OCI-LY3 (cell line): ENCODE measurements at regions not wholly inside any gene's neighbourhood (a gene's known extent, or its start where the extent isn't known, plus 50 kb on each side); places are given as distances from the start of the nearest gene placed in this dataset.

Experiments used
- H2AFZ ChIP-seq: fragments of 200-600, 300-600 bp; shearing (Covaris generic); 2 replicates; pipeline ENCODE4 v1.6.0; 2014; ENCODE audit warnings: antibody characterized with exemption, low read depth, low read length
- H3K27ac ChIP-seq: fragments of 200-600, 300-600 bp; sonication (generic); 2 replicates; pipeline ENCODE4 v1.5.1; 2014; ENCODE audit warnings: mild to moderate bottlenecking, low read length, moderate library complexity, mixed read lengths
- H3K27me3 ChIP-seq: fragments of 200-600, 300-600 bp; sonication (generic); 2 replicates; pipeline ENCODE4 v1.6.1; 2014; ENCODE audit warnings: low read depth, low read length, mixed read lengths
- H3K36me3 ChIP-seq: fragments of 200-600, 300-600 bp; sonication (generic); replicated peaks from 2 replicates; pipeline ENCODE3; 2014; ENCODE audit warnings: low read depth, low read length, mixed read lengths
- H3K4me1 ChIP-seq: fragments of 300-600, 200-600 bp; sonication (generic); 2 replicates; pipeline ENCODE4 v1.6.1; 2014; ENCODE audit warnings: low read length, mixed read lengths
- H3K4me2 ChIP-seq: fragments of 200-600, 300-600 bp; sonication (generic); 2 replicates; pipeline ENCODE4 v1.6.1; 2014; ENCODE audit warnings: low read length, mixed read lengths
- H3K4me3 ChIP-seq: fragments of 300-600, 200-600 bp; sonication (generic); 2 replicates; pipeline ENCODE4 v1.5.1; 2014; ENCODE audit warnings: antibody characterized with exemption, mild to moderate bottlenecking, low read length, moderate library complexity
- H3K79me2 ChIP-seq: fragments of 300-600, 200-600 bp; shearing (Covaris generic); 2 replicates; pipeline ENCODE4 v1.6.1; 2014; ENCODE audit warnings: mild to moderate bottlenecking, low read length, mixed read lengths
- H3K9ac ChIP-seq: fragments of 300-600, 200-600 bp; shearing (Covaris generic); 2 replicates; pipeline ENCODE4 v1.6.0; 2014; ENCODE audit warnings: mild to moderate bottlenecking, low read length, moderate library complexity
- H3K9me3 ChIP-seq: fragments of 200-600, 300-600 bp; shearing (Covaris generic); 2 replicates; pipeline ENCODE4 v1.6.1; 2014; ENCODE audit warnings: low read length, mixed read lengths; ENCODE audit not compliant: insufficient read depth
- H4K20me1 ChIP-seq: fragments of 200-600, 300-600 bp; sonication (generic); 2 replicates; pipeline ENCODE4 v1.6.1; 2016; ENCODE audit warnings: low read length, mixed read lengths; ENCODE audit not compliant: insufficient read depth
- EZH2phosphoT487 ChIP-seq: fragments of 200-600 bp; shearing (Covaris generic); IDR thresholded peaks from 2 replicates; pipeline ENCODE4 v1.6.1; 2018; ENCODE audit warnings: antibody characterized with exemption, mixed run types, low read depth
- TF ChIP-seq, protein P1 (sequence below): fragments of 200-600, 300-600 bp; sonication (generic); IDR thresholded peaks from 2 replicates; pipeline ENCODE4 v1.5.1; 2014; ENCODE audit warnings: antibody characterized with exemption, low read length, low read depth

GRCh38 chr3:163838769-163839168 is 1239.5 kb downstream of the SI start:
- H3K4me2 ChIP-seq: no peak overlapping the region
- TF ChIP-seq, protein P1, sequence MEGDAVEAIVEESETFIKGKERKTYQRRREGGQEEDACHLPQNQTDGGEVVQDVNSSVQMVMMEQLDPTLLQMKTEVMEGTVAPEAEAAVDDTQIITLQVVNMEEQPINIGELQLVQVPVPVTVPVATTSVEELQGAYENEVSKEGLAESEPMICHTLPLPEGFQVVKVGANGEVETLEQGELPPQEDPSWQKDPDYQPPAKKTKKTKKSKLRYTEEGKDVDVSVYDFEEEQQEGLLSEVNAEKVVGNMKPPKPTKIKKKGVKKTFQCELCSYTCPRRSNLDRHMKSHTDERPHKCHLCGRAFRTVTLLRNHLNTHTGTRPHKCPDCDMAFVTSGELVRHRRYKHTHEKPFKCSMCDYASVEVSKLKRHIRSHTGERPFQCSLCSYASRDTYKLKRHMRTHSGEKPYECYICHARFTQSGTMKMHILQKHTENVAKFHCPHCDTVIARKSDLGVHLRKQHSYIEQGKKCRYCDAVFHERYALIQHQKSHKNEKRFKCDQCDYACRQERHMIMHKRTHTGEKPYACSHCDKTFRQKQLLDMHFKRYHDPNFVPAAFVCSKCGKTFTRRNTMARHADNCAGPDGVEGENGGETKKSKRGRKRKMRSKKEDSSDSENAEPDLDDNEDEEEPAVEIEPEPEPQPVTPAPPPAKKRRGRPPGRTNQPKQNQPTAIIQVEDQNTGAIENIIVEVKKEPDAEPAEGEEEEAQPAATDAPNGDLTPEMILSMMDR: no peak
- no peak for TF ChIP-seq EZH2phosphoT487
- H3K36me3 ChIP-seq: no peaks in the 10 kb centered on the region
- H3K27me3 ChIP-seq: no peaks in the 10 kb centered on the region
- no peak overlapping the region for H3K27ac ChIP-seq
- no peak overlapping the region for H2AFZ ChIP-seq
- H4K20me1 ChIP-seq: no peaks in the 10 kb centered on the region
- H3K79me2 ChIP-seq: no peaks in the 10 kb centered on the region
- no peaks in the 10 kb centered on the region for H3K4me1 ChIP-seq
- H3K4me3 ChIP-seq: no peak overlapping the region
- H3K9ac ChIP-seq: no peak overlapping the region
- no peaks in the 10 kb centered on the region for H3K9me3 ChIP-seq

DNA sequence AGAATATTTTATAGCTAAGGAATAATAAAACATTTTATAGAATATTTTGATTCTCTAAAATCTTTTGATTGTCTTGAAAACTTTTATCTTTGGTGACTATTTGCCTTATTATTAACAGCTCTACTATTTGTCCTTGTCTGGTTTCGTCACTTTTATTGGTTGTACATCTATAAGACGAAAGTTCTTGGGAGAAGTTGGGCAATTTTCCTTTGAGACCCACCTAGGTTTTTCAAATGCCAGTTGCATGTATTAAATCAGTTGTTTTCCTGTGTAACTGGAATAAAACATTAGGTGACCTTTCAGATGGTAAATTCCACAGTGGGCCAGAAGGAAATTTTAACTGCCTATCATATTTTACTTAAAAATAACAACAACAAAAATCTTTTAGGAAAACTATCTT is 1245.7 kb downstream of the SI start:
- H3K27me3 ChIP-seq: no peaks in the 10 kb centered on the region
- H3K9ac ChIP-seq: no peak overlapping the region
- no peak overlapping the region for H2AFZ ChIP-seq
- H3K79me2 ChIP-seq: no peaks in the 10 kb centered on the region
- H3K27ac ChIP-seq: no peak overlapping the region
- no peak overlapping the region for H3K4me3 ChIP-seq
- no peaks in the 10 kb centered on the region for H3K36me3 ChIP-seq
- TF ChIP-seq, protein P1: no peak
- no peak for TF ChIP-seq EZH2phosphoT487
- no peaks in the 10 kb centered on the region for H3K4me1 ChIP-seq
- H3K4me2 ChIP-seq: no peak overlapping the region
- no peaks in the 10 kb centered on the region for H3K9me3 ChIP-seq
- no peaks in the 10 kb centered on the region for H4K20me1 ChIP-seq

GRCh38 chr3:163821841-163822240 is 1256.5 kb downstream of the SI start:
- H3K79me2 ChIP-seq: no peaks in the 10 kb centered on the region
- H3K4me2 ChIP-seq: no peak overlapping the region
- H3K4me1 ChIP-seq: no peaks in the 10 kb centered on the region
- no peaks in the 10 kb centered on the region for H3K9me3 ChIP-seq
- H3K27ac ChIP-seq: no peak overlapping the region
- H2AFZ ChIP-seq: no peak overlapping the region
- no peak overlapping the region for H3K4me3 ChIP-seq
- TF ChIP-seq, protein P1: no peak
- TF ChIP-seq EZH2phosphoT487: no peak
- H3K27me3 ChIP-seq: no peaks in the 10 kb centered on the region
- no peaks in the 10 kb centered on the region for H3K36me3 ChIP-seq
- H4K20me1 ChIP-seq: no peaks in the 10 kb centered on the region
- H3K9ac ChIP-seq: no peak overlapping the region

- no peaks in the 10 kb centered on the region for H3K36me3 ChIP-seq
- H3K4me1 ChIP-seq: no peaks in the 10 kb centered on the region
- H4K20me1 ChIP-seq: no peaks in the 10 kb centered on the region
- TF ChIP-seq EZH2phosphoT487: no peak
- TF ChIP-seq, protein P1: no peak
- H3K4me2 ChIP-seq: no peak overlapping the region
- H3K79me2 ChIP-seq: no peaks in the 10 kb centered on the region
- H3K27ac ChIP-seq: no peak overlapping the region
- H3K9me3 ChIP-seq: no peaks in the 10 kb centered on the region
- H3K27me3 ChIP-seq: no peaks in the 10 kb centered on the region
- H3K9ac ChIP-seq: no peak overlapping the region
- H2AFZ ChIP-seq: no peak overlapping the region
- no peak overlapping the region for H3K4me3 ChIP-seq
Measured at GRCh38 chr3:163817015-163817414, 1261.3 kb downstream of the SI start.
